ENCODE measurements at regions not wholly inside any gene's neighbourhood (a gene's known extent, or its start where the extent isn't known, plus 50 kb on each side); places are given as distances from the start of the nearest gene placed in this dataset.

DNA sequence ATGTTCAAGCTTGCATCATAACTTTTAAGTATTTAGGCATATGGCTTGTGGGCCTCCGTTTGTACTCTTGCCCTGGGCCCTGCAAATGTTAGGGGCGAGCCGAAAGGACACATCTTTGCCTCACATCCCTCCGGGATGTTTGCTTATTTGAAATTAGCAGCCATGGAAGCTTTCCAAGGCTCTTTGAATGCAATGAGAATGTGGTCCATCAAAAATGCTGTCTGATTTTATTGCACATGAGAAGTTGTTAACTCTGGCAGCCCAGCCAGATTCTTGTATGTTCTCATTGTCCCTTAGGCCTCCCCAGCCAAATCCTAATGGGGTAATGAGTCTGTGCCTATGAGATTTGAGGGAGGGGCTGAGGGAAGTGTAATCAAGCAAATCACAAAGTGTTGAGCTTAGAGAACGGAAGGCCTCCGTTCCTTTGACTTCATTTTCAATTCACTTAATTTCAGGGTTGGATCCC is 261.2 kb upstream of the MARCKS start:
- DNase-seq (ENCODE audit: extremely low read depth, low read depth): no peak
- H3K4me3 ChIP-seq (replicated peaks; ENCODE audit: low read depth, low read length): no peak overlapping the region
- TF ChIP-seq, protein P1, sequence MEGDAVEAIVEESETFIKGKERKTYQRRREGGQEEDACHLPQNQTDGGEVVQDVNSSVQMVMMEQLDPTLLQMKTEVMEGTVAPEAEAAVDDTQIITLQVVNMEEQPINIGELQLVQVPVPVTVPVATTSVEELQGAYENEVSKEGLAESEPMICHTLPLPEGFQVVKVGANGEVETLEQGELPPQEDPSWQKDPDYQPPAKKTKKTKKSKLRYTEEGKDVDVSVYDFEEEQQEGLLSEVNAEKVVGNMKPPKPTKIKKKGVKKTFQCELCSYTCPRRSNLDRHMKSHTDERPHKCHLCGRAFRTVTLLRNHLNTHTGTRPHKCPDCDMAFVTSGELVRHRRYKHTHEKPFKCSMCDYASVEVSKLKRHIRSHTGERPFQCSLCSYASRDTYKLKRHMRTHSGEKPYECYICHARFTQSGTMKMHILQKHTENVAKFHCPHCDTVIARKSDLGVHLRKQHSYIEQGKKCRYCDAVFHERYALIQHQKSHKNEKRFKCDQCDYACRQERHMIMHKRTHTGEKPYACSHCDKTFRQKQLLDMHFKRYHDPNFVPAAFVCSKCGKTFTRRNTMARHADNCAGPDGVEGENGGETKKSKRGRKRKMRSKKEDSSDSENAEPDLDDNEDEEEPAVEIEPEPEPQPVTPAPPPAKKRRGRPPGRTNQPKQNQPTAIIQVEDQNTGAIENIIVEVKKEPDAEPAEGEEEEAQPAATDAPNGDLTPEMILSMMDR (IDR thresholded peaks at IDR 0.05; ENCODE audit: low read depth, low read length, missing control alignments): no peak

DNA sequence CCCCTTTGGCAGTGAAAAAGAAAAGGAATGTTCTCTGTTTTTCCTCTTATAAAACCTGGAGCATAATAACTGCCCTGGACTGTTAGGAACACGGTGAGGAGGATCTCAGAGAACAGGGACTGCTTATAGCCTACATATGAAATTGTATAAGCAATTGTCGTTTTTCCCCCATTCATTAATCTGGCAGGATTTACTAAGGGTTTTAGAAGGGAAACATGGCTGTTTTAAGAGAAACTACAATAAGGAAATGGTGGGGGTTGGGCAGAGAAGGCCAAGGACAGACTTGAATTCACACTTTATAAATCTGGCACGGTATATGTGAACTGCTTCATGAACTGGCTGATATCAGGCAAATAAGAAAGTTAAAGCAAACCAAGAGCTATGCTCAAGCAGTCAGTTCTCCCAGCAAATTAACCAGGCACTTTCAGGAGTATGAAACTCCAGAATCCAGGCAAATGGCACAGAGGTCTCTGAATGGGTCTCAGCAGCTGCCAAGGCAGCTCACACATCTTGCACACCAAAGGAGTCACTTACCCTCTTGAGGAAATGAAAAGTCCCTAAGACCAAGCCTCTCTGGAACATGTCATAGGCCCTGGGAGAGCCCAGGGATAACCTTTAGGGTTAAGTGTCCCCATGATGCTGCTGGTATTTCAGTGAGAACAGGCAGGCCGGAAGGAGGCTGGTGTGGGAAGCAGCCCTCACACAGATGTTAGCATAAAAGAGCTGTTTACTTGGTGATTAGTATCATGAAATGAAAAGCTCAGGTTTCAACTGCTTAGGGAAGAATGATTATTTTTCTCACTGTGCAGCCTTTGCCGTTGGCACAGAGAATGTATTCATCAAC is 260.5 kb upstream of the MARCKS start:
- H3K4me3 ChIP-seq (replicated peaks; ENCODE audit: low read depth, low read length): no peak overlapping the region
- DNase-seq (ENCODE audit: extremely low read depth, low read depth): no peak
- TF ChIP-seq, protein P1 (IDR thresholded peaks at IDR 0.05; ENCODE audit: low read depth, low read length, missing control alignments): no peak

DNA sequence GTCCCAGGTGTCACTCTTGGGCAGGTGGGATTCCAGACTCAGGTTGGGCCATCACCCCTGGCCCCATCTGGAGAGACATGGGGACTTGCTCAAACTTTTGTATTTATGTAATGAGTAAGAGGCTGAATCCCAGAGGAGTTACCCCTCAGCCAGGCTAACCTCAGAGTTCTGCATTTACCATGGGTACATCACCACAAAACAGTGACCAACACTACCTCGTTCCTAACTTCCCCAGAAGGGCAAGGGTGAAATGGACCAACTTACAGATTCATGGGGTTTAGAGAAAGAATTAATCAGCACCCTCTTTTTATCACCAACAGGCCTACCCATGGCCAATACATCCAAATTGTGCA is 259.9 kb upstream of the MARCKS start:
- DNase-seq (ENCODE audit: extremely low read depth, low read depth): no peak
- no peak overlapping the region for H3K4me3 ChIP-seq (replicated peaks; ENCODE audit: low read depth, low read length)
- TF ChIP-seq, protein P1 (IDR thresholded peaks at IDR 0.05; ENCODE audit: low read depth, low read length, missing control alignments): no peak

DNA sequence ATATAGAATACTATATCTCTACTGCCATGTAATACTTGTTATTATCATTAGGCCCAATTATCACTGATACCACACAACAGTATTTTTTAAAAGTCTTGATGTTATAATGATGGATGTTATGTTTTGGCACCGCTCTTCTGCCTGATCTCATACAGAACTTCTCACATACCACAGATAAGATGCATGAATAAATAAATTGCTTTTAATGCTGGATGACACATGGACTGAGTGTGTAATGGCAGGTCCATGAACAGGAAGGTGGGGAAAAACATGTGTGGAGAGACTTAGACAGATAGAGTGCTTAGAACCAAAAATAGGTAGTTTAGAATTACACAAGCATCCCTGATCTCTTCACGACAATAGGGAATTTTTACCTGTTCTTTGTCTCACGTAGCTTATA is 258.4 kb upstream of the MARCKS start:
- no peak for DNase-seq (ENCODE audit: extremely low read depth, low read depth)
- no peak overlapping the region for H3K4me3 ChIP-seq (replicated peaks; ENCODE audit: low read depth, low read length)
- TF ChIP-seq, protein P1 (IDR thresholded peaks at IDR 0.05; ENCODE audit: low read depth, low read length, missing control alignments): no peak

DNA sequence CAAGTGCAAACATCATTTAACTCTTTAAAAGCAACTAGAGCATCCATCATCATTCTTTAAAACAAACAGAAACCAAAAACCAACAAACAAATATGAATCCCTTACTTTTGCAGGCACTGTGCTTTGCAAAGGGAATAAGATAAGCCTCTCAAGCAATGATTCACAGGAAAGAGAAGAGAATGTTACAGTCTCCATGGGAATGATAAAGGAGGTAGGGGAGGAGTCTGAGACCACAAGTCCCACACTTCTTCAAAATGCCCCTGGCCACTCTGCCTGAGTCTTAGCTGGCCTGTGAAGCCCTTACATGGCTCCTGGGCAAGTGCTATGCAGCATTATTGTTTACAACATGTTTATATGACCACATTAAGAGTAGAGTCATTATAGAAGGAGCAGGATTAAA is 257.7 kb upstream of the MARCKS start:
- DNase-seq (ENCODE audit: extremely low read depth, low read depth): no peak
- TF ChIP-seq, protein P1 (IDR thresholded peaks at IDR 0.05; ENCODE audit: low read depth, low read length, missing control alignments): no peak
- H3K4me3 ChIP-seq (replicated peaks; ENCODE audit: low read depth, low read length): no peak overlapping the region

- no peak overlapping the region for H3K4me3 ChIP-seq (replicated peaks; ENCODE audit: low read depth, low read length)
- no peak for DNase-seq (ENCODE audit: extremely low read depth, low read depth)
- TF ChIP-seq, protein P1 (IDR thresholded peaks at IDR 0.05; ENCODE audit: low read depth, low read length, missing control alignments): no peak
These were observed 256.4 kb upstream of the MARCKS start for GRCh38 chr6:113600551-113601339.
